ENCODE measurements at regions not wholly inside any gene's neighbourhood (a gene's known extent, or its start where the extent isn't known, plus 50 kb on each side); places are given as distances from the start of the nearest gene placed in this dataset.
A peak's percentile ranks its signal among the peaks of the same experiment; 100 is the strongest.
"Not testable (repeated sequence)": the region's sequence is repeated elsewhere in the genome, so short reads cannot be mapped to it uniquely, and the experiment has no call there.

DNA sequence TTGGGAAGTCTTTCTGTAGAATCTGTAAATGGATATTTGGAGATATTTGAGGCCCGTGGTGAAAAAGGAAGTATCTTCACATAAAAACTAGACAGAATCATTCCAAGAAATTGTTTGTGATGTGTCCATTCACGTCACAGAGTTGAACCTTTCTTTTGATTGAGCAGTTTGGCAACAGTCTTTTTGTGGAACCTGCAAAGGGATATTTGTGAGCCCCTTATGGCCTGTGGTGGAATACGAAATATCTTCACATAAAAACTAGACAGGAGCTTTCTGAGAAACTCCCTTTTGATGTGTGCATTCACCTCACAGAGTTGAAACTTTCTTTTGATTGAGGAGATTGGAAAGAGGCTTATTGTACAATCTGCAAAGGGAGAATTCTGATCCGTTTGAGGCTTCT lies 2980.4 kb downstream of the TUBA3C start:
- not testable (repeated sequence) for DNase-seq (ENCODE audit: low read depth)

DNA sequence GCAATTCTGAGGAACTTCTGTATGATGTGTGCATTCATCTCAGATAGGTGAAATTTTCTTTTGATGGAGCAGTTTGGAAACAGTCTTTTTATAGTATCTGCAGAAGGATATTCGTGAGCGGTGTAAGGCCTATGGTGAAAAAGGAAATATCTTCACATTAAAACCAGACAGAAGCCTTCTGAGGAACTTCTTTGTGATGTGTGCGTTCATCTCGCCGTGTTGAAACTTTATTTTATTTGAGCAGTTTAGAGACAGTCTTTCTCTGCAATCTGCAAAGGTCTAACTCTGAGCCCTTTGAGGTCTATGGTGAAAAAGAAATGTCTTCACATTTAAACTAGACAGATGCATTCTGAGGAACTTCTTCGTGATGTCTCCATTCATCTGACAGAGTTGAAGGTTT lies 3021.0 kb downstream of the TUBA3C start:
- DNase-seq (ENCODE audit: low read depth): not testable (repeated sequence)

GRCh38 chr13:16158958-16159357 lies 3022.7 kb downstream of the TUBA3C start:
- not testable (repeated sequence) for DNase-seq (ENCODE audit: low read depth)

- DNase-seq (ENCODE audit: low read depth): not testable (repeated sequence)
These were observed 3023.6 kb downstream of the TUBA3C start for GRCh38 chr13:16158016-16158415.

- not testable (repeated sequence) for DNase-seq (ENCODE audit: low read depth)
These were observed 3028.8 kb downstream of the TUBA3C start for GRCh38 chr13:16152849-16153248.

DNA sequence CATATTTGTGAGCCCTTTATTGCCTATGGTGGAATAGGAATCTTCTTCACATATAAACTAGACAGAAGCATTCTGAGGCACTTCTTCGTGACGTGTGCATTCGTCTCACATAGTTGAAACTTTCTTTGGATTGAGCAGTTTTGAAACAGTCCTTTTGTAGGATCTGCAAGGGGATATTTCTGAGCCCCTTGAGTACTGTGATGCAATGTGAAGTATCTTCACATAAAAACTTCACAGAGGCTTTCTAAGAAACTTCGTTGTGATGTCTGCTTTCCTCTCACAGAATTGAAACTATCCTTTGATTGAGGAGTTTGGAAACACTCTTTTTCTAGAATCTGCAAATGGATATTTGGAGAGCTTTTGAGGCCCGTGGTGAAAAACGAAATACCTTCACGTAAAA lies 3030.3 kb downstream of the TUBA3C start:
- not testable (repeated sequence) for DNase-seq (ENCODE audit: low read depth)

DNA sequence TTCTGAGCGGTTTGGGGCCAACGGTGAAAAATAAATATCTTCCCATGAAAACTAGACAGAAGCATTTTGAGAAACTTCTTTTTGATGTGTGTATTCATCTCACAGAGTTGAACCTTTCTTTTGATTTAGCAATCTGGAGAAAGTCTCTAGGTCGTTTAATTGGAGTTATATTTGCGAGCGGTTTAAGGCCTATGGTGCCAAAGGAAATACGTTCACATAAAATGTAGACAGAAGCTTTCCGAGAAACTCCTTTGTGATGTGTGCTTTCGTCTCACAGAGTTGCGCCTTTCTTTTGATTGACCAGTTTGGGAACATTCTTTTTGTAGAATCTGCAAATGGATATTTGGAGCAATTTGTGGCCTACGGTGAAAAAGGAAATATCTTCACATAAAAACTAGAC lies 3032.2 kb downstream of the TUBA3C start:
- DNase-seq (ENCODE audit: low read depth): not testable (repeated sequence)

DNA sequence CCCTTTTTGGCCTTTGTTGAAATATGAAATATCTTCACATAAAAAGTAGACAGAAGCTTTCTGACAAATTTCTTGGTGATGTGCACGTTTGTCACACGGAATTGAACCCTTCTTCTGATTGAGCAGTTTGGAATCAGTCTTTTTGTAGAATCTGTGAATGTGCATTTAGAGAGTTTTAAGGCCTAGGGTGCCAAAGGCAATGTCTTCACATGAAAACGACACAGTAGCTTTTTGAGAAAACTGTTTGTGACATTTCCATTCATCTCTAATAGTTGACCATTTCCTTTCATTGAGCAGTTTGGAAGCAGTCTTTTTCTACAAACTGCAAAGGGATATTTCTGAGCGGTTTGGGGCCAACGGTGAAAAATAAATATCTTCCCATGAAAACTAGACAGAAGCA lies 3036.0 kb downstream of the TUBA3C start:
- not testable (repeated sequence) for DNase-seq (ENCODE audit: low read depth)

GRCh38 chr13:16141361-16141760 lies 3040.3 kb downstream of the TUBA3C start:
- DNase-seq (ENCODE audit: low read depth): peak; percentile 7

- DNase-seq (ENCODE audit: low read depth): not testable (repeated sequence)
These were observed 3044.8 kb downstream of the TUBA3C start for GRCh38 chr13:16136846-16137245.

DNA sequence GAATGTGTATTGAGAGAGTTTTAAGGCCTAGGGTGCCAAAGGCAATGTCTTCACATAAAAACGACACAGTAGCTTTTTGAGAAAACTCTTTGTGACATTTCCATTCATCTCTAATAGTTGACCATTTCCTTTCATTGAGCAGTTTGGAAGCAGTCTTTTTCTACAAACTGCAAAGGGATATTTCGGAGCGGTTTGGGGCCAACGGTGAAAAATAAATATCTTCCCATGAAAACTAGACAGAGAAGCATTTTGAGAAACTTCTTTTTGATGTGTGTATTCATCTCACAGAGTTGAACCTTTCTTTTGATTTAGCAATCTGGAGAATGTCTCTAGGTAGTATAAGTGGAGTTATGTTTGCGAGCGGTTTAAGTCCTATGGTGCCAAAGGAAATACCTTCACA lies 3052.9 kb downstream of the TUBA3C start:
- DNase-seq (ENCODE audit: low read depth): not testable (repeated sequence)

DNA sequence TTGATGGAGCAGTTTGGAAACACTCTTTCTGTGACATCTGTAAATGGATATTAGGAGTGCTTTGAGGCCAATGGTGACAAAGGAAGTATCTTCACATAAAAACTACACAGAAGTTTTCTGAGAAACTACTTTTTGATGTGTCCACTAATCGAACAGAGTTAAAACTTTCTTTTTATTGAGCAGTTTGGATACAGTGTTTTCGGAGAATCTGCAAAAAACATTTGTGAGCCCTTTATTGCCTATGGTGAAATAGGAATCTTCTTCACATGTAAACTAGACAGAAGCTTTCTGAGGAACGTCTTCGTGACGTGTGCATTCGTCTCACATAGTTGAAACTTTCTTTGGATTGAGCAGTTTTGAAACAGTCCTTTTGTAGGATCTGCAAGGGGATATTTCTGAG lies 3068.2 kb downstream of the TUBA3C start:
- not testable (repeated sequence) for DNase-seq (ENCODE audit: low read depth)
